ENCODE measurements at regions not wholly inside any gene's neighbourhood (a gene's known extent, or its start where the extent isn't known, plus 50 kb on each side); places are given as distances from the start of the nearest gene placed in this dataset.

DNA sequence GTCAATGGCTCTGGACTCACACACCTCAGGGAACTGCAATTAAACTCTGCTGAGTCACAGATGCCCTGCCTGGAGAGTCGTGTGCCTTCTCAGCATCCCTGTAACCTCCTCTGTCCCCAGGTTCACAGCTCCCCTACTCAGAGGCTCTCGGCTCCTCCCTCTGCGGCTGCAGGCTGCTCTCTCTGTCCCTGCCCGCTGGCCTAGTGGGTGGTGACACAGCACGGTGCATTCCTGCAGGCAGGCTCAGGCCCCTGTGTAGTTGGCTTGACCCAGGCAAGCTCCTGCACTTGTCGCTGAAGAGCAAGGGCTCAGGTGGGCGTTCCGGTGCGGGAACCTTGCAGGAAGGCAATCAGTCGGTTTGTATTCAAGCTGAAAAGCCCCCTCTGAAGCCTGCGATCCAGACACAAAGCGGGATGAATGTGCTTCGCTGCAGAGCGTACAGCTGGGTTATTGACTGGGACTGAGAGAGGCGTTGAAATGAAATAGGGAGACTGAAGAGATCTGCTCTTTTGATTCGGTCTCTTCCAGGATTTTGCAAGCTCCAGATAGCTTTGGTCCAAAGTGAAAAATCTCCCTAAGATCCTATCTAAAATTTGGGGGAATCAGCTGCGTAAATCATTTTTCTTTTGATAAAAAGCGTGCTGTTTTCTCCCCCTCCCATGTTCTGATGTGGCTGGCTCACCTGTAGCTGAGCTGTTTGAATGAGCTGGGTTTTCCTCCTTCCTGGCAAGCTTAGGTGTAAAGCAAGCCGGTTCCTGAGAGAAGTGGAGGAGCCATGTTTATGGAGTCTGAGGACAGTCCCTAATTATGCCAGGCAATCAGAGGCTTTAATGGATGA, 208.7 kb upstream of the PHYHIPL start:
- Histone ChIP-seq H3K27ac (no peak overlapping the region), H3K27me3 (no peaks in the 10 kb centered on the region), H3K36me3 (no peaks in the 10 kb centered on the region), H3K9me3 (no peaks in the 10 kb centered on the region), H3K4me3 (no peak overlapping the region), H3K4me1 (peaks cover 0 to 6% (median 0%) of the 10 kb centered on the region in 4 donors)
- DNase-seq: no peak
- intact Hi-C loops (cut with DNase I; ENCODE audit: low total_unique reads): no loop called here
- TF ChIP-seq, protein P1, sequence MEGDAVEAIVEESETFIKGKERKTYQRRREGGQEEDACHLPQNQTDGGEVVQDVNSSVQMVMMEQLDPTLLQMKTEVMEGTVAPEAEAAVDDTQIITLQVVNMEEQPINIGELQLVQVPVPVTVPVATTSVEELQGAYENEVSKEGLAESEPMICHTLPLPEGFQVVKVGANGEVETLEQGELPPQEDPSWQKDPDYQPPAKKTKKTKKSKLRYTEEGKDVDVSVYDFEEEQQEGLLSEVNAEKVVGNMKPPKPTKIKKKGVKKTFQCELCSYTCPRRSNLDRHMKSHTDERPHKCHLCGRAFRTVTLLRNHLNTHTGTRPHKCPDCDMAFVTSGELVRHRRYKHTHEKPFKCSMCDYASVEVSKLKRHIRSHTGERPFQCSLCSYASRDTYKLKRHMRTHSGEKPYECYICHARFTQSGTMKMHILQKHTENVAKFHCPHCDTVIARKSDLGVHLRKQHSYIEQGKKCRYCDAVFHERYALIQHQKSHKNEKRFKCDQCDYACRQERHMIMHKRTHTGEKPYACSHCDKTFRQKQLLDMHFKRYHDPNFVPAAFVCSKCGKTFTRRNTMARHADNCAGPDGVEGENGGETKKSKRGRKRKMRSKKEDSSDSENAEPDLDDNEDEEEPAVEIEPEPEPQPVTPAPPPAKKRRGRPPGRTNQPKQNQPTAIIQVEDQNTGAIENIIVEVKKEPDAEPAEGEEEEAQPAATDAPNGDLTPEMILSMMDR (IDR thresholded peaks at IDR 0.05): no peak

DNA sequence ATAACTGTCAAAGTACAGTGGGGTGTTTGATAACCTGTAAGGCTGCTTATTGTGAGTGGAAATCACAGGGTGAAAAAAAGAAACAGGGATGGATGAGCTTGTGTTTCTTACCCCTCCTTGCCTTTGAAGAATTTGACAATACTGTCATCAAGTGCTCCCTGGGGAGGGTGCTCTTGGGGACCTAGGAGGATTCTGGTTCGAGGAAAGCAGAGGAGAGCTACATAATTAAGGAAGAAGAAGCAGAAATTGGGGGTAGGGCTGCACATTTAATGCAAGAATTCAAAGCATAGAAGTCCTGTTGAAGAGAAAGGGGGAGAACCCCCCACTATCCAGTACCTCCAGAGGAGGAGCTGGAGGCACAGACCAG, 208.1 kb upstream of the PHYHIPL start:
- Histone ChIP-seq H3K27me3 (no peaks in the 10 kb centered on the region), H3K27ac (no peak overlapping the region), H3K4me3 (no peak overlapping the region), H3K36me3 (no peaks in the 10 kb centered on the region), H3K9me3 (no peaks in the 10 kb centered on the region), H3K4me1 (peaks cover 0 to 6% (median 0%) of the 10 kb centered on the region in 4 donors)
- TF ChIP-seq, protein P1 (IDR thresholded peaks at IDR 0.05): no peak
- intact Hi-C loops (cut with DNase I; ENCODE audit: low total_unique reads): no loop called here
- DNase-seq: no peak

DNA sequence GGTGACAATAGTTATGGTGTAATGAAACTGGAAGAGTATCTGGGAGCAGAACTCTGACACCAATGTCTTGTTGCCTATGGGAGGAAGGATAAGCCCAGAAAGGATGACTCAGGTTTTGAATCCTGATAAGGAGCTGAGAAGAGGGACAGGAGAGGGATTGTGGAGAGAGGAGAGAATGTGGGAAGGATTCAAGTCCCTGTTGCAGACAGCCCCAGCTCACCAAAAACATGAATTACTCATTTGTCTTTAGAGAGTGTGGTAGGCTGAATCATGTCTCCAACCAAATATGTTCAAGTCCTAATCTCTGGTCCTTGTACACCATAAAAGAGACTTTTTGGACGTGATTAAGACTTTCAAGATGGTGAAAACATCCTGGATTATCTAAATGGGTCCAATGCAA, 206.9 kb upstream of the PHYHIPL start:
- no peaks in the 10 kb centered on the region for H3K9me3 ChIP-seq
- H3K4me3 ChIP-seq: no peak overlapping the region
- peaks cover 0 to 6% (median 0%) of the 10 kb centered on the region in 4 donors for H3K4me1 ChIP-seq
- no peak for DNase-seq
- no peaks in the 10 kb centered on the region for H3K27me3 ChIP-seq
- intact Hi-C loops (cut with DNase I; ENCODE audit: low total_unique reads): no loop called here
- TF ChIP-seq, protein P1 (IDR thresholded peaks at IDR 0.05): no peak
- no peak overlapping the region for H3K27ac ChIP-seq
- H3K36me3 ChIP-seq: no peaks in the 10 kb centered on the region

DNA sequence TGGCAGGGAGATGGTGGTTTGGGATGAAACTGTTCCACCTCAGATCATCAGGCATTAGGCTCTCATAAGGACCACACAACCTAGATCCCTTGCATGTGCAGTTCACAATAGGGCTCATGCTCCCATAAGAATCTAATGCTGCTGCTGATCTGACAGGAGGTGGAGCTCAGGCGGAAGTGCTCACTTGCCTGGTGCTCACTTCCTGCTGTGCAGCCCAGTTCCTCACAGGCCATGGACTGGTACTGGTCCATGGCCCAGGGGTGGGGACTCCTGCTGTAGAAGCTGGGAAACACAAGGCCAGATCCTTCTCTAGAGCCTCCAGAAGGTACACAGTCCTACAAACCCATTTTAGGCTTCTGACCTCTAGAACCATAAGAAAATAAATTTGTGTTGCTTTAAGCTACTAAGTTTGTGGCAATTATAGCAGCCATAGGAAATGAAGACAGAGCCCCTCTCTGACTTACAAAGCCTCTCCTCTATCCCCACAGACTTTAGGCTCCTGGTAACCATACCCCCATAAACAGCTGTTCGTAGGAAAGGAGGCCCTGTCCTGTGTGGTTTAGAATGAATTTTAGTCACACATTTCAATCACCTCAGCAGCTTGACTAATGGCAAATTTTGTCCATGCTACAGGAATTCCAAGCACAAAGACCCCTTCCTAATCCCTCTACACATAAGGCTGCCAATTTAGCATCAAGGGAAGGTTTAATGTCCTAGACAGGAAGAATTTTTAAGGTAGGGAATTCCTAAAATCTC, 206.1 kb upstream of the PHYHIPL start:
- H3K9me3 ChIP-seq: no peaks in the 10 kb centered on the region
- H3K4me3 ChIP-seq: no peak overlapping the region
- no peak for DNase-seq
- no peaks in the 10 kb centered on the region for H3K27me3 ChIP-seq
- TF ChIP-seq, protein P1 (IDR thresholded peaks at IDR 0.05): no peak
- H3K27ac ChIP-seq: no peak overlapping the region
- intact Hi-C loops (cut with DNase I; ENCODE audit: low total_unique reads): no loop called here
- H3K36me3 ChIP-seq: no peaks in the 10 kb centered on the region
- H3K4me1 ChIP-seq: peaks cover 0 to 6% (median 0%) of the 10 kb centered on the region in 4 donors

DNA sequence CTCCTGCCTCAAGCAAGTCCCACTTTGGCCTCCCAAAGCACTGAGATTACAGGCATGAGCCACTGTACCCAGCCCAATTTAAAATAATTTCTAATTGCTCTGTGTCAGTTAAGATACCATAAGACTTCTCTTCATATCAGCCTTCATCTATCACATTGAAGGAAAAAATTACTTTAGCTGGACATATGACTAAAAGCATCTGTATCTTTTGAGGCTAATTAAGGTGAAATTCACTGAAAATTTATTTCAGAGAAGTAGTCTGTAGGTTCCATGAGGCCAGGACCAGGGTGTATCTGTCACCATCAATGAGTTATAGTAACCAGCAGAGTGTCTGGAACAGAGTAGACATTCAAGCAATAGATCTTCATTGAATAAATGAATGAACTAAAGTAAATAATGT, 205.2 kb upstream of the PHYHIPL start:
- DNase-seq: no peak
- H3K9me3 ChIP-seq: no peaks in the 10 kb centered on the region
- no peaks in the 10 kb centered on the region for H3K36me3 ChIP-seq
- no peak overlapping the region for H3K27ac ChIP-seq
- H3K27me3 ChIP-seq: no peaks in the 10 kb centered on the region
- no peak overlapping the region for H3K4me3 ChIP-seq
- TF ChIP-seq, protein P1 (IDR thresholded peaks at IDR 0.05): no peak
- peaks cover 0 to 7% (median 3%) of the 10 kb centered on the region in 4 donors for H3K4me1 ChIP-seq
- intact Hi-C loops (cut with DNase I; ENCODE audit: low total_unique reads): no loop called here

Measured in tibial artery (tissue), 4 donors.